ENCODE measurements at regions not wholly inside any gene's neighbourhood (a gene's known extent, or its start where the extent isn't known, plus 50 kb on each side); places are given as distances from the start of the nearest gene placed in this dataset.

DNA sequence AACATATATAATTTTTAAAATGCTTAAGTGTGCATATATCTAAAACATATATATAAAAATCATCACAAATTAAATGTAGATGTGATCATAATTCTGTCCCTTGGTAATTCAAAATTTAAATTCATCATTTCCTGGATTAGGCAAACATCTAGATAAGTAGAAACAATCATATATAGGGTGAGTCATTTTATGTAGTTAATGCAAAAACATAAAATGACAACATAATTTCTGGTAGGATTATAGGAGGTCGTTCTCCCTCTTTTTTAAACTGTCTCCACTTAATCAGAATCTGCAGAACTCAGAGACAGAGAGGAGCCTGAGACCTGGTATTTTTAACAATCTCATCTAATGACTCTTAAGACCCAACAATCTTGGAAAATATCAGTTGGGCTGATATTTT is 333.4 kb downstream of the KCTD12 start:
- H3K4me1 ChIP-seq = no peaks in the 10 kb centered on the region
- TF ChIP-seq CTCF (IDR thresholded peaks at IDR 0.05) = no peak
- intact Hi-C loops (cut with DNase I) = no loop called here
- H3K4me3 ChIP-seq = no peak overlapping the region
- ATAC-seq (no peak), DNase-seq (no peak)
- no peaks in the 10 kb centered on the region for H3K9me3 ChIP-seq
- no peak overlapping the region for H3K27ac ChIP-seq
- no peaks in the 10 kb centered on the region for H3K36me3 ChIP-seq
- H3K27me3 ChIP-seq = no peaks in the 10 kb centered on the region

DNA sequence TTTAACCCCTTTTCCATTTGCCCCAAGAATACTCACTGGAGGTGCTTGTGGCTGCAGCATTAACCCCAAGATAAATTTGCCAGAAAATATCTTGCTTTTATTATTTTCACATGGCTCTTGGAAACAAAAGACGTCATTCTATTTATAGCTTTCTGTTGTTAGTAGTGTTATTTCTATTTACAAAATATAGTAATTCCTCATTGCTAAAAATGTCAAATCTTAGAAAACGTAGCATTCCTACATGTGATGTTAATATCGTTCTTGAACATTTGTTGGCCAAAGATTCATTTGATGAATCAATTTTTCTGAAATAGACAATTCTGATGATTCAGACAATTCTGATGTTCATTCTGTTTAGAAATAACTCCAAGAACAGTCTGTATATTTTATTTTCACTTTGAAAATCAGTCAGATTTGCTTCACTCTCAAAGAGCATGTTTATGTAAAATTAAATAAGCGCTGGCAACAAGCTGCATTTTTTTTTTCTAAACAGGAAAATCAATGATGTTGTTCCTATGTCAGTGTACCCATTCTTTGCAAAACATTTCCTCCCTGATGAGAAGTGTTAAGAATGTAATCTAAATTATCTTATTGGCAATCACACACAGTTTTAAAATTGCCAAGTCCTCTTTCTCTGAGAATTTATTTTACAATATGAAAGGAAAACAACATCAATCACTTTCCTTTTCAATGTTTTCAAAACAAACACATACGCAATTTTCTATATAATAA is 334.0 kb downstream of the KCTD12 start:
- DNase-seq = no peak
- TF ChIP-seq CTCF (IDR thresholded peaks at IDR 0.05) = no peak

GRCh38 chr13:76542176-76542575 is 344.0 kb downstream of the KCTD12 start:
- no peak for TF ChIP-seq CTCF (IDR thresholded peaks at IDR 0.05)
- ATAC-seq = no peak
- no peaks in the 10 kb centered on the region for H3K27me3 ChIP-seq
- intact Hi-C loops (cut with DNase I) = no loop called here
- no peak overlapping the region for H3K27ac ChIP-seq
- no peaks in the 10 kb centered on the region for H3K36me3 ChIP-seq
- no peaks in the 10 kb centered on the region for H3K4me1 ChIP-seq
- H3K9me3 ChIP-seq = no peaks in the 10 kb centered on the region
- DNase-seq = no peak
- H3K4me3 ChIP-seq = no peak overlapping the region

More for the DNA sequence above, 334.0 kb downstream of the KCTD12 start:
- Histone ChIP-seq H3K4me3 (no peak overlapping the region), H3K9me3 (no peaks in the 10 kb centered on the region), H3K36me3 (no peaks in the 10 kb centered on the region), H3K4me1 (no peaks in the 10 kb centered on the region), H3K27ac (no peak overlapping the region), H3K27me3 (no peaks in the 10 kb centered on the region)
- no peak for ATAC-seq
- intact Hi-C loops (cut with DNase I) = no loop called here

DNA sequence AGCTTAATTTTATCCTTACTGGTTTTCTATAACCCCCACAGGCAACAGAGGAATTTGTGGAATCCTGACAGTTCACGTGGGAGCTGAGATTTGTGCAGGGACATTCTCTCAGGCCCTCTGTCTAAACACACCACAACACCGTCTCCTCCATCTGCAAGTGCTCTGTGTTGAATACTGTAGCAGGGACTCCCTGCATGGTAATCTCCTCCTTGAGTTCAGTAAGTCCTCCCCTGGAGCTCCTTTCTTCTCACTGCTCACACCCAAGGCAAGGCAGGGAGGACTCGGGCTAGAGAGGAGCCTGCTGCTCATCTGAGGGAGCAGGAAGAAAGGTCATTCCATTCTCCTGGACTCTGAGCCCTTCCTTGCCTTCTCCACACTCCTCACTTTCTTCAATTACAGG is 348.2 kb downstream of the KCTD12 start:
- Histone ChIP-seq H3K27me3 (no peaks in the 10 kb centered on the region), H3K4me1 (no peaks in the 10 kb centered on the region), H3K27ac (no peak overlapping the region), H3K9me3 (no peaks in the 10 kb centered on the region), H3K36me3 (no peaks in the 10 kb centered on the region), H3K4me3 (no peak overlapping the region)
- DNase-seq (no peak), ATAC-seq (no peak)
- TF ChIP-seq CTCF (IDR thresholded peaks at IDR 0.05) = no peak
- intact Hi-C loops (cut with DNase I) = no loop called here

DNA sequence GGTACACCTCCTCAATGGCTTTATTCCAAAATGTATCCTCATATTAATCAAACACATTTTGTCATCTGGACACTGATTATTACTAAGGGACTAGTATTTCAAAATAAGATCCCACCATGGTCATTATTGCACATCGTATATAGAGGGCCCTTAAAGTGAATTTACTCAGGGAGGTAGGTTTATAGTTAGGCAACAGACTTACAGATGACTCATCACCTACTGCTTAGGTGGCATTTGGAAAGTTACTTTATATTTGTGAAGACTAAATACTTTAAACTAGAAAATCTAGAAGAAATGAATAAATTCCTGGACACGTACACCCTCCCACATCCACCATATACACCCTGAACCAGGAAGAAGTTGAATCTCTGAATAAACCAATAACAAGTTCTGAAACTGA is 353.0 kb downstream of the KCTD12 start:
- Histone ChIP-seq H3K27ac (no peak overlapping the region), H3K4me1 (no peaks in the 10 kb centered on the region), H3K36me3 (no peaks in the 10 kb centered on the region), H3K27me3 (no peaks in the 10 kb centered on the region), H3K9me3 (no peaks in the 10 kb centered on the region), H3K4me3 (no peak overlapping the region)
- intact Hi-C loops (cut with DNase I) = no loop called here
- TF ChIP-seq CTCF (IDR thresholded peaks at IDR 0.05) = no peak
- DNase-seq (no peak), ATAC-seq (no peak)

DNA sequence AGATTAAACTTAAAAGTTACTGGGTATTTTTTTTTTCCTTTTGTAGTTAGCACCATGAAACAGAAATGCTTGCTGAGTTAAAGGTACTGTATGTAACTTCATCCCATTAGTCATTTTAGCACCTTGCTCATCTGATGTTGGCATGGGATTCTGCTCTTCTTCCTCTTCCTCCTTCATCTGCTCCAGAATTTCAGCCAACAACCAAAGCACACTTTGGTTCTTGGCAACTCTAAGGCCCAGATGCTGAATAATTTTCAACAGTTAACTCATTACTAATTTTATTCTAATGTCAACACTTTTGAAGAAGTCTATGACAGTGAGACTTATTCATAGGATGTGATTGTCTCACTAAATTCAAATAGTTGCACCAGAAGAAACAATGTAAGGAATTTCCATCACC is 359.2 kb downstream of the KCTD12 start:
- H3K4me3 ChIP-seq = no peak overlapping the region
- H3K27me3 ChIP-seq = no peaks in the 10 kb centered on the region
- no peaks in the 10 kb centered on the region for H3K9me3 ChIP-seq
- ATAC-seq = no peak
- intact Hi-C loops (cut with DNase I) = no loop called here
- H3K27ac ChIP-seq = no peak overlapping the region
- DNase-seq = no peak
- no peaks in the 10 kb centered on the region for H3K36me3 ChIP-seq
- no peak for TF ChIP-seq CTCF (IDR thresholded peaks at IDR 0.05)
- H3K4me1 ChIP-seq = no peaks in the 10 kb centered on the region
